Stimulated activated CD4-positive, alpha-beta T cell treated with anti-CD3 and anti-CD28 coated beads, Interleukin-1b, Interleukin-23, amount 100 ng/mL, for 48 hours (primary cell): ENCODE measurements at regions not wholly inside any gene's neighbourhood (a gene's known extent, or its start where the extent isn't known, plus 50 kb on each side); places are given as distances from the start of the nearest gene placed in this dataset.
"Not testable (repeated sequence)": the region's sequence is repeated elsewhere in the genome, so short reads cannot be mapped to it uniquely, and the experiment has no call there.

Source experiments
- DNase-seq: peaks from one replicate; pipeline ENCODE4 v3.0.0-alpha.2; 2020

DNA sequence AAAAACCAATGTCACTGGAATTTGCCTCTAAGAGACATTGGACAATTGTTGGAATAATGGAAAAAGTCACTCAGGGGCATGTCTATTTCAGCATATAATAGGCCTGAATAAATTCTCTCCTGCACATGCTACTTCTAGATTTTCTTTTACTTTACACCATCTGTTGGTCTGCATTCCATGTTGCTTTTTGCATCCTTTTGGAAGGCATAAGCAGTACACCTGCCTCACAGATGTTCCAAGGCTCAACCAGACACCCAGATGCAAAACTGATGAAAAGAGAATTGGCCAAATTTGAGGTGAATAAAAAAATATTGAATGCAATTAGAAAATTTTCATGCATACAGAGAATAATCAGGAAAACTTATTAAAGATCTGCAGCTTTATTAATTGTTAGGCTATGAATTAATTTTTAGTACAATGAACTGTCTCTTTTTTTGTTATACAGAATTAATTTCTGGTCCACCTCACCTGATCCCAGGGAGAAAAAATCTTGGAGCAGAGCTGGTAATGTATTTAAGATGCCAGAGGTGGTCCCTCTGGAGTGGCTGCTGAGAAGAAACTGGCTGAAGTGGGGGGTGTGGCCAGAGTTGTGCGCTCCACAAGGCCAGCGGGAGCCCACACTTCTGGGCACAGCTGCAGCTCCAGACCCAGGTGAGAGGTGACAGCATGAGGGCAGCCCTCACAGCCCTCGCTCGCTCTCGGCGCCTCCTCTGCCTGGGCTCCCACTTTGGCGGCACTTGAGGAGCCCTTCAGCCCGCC, 778.6 kb downstream of the CDH11 start:
- no peak for DNase-seq

DNA sequence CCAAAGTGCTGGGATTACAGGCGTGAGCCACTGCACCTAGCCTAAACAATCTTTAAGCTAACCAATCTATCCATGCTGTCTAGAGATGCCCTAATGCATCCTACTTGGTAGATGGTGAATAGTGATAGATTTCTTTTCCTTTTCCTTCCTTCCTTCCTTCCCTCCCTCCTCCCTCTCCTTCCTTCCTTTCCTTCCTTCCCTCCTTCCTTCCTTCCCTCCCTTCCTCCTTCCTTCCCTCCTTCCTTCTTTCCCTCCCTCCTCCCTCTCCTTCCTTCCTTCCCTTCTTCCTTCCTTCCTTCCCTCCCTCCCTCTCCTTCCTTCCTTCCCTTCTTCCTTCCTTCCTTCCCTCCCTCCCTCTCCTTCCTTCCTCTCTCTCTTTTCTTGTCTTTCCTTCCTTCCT, 780.5 kb downstream of the CDH11 start:
- not testable (repeated sequence) for DNase-seq

DNA sequence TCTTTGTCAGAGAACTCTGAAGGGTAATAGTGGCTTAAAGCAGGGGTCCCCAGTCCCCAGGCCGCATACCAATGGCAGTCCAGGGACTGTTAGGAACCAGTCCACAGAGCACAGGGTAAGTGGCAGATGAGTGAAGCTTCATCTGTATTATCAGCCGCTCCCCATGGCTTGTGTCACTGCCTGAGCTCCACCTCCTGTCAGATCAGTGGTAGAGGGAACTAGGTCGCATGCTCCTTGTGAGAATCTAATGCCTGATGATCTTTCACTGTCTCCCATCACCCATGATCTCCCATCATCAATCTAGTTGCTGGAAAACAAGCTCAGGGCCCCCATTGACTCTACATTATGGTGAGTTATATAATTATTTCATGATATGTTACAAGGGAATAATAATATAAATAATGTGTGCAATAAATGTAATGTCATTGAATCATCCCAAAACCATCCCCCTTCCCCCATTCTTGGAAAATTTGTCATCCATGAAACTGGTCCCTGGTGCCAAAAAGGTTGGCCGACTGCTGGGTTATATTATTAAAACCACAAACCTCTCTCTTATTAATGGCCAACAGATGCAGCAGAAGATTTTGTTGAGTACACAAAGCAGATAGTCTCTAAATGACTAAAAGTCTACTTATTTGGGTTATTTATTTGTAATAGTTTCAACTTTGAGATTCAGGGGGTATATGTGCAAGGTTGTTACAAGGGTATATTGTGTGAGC, 782.7 kb downstream of the CDH11 start:
- DNase-seq = no peak

DNA sequence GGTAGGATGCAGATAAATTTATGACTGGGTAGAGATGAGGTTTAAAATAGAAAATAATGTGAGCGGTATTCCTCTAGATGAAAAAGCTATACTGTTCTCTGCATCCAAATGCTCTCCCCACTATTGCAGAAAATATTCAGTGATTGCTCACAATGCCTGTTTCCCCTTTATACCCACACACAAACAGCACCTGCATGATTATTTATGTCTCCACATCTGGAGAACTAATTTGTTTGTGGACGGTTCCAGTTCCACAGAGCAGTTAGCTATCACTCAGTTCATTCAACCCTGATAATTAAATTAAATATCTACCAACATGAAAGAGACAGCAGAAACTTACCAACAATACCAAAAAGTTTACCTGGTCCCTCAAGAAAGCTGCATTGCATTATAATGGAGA, 800.0 kb downstream of the CDH11 start:
- no peak for DNase-seq

DNA sequence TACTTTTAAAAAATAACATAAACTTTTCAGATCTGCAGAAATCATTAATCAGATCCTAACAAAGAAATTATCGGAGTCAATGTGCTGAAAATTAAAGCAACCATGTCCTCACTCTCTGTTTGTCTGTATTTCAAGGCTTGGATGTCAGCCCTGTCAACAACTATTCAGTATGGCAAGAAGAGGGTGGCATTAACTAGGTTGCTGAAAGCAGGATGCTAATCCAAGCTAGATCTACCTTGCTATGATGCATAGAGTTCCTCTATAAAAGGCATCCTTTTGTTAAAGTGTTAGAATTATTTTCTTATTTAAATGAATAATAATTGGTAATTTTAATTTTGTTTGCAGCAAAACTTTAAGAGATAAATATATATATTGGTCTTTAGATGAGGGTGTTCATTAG, 800.8 kb downstream of the CDH11 start:
- DNase-seq = no peak

DNA sequence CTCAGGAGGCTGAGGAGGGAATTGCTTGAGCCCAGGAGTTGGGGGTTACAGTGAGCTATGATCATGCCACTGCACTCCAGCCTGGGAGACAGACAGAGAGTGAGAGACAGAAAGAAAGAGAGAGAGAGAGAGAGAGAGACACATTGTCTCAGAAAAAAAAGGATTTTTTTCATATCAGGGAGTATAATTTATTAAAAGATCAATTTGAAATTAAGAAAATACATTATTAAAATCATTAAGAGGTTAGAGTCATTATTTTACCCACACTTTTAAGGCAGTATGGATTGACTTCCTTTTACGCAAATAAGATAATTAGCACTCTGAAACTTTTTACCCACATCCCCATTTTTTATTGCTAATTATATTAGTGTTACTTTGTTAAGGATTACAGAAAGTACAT, 804.3 kb downstream of the CDH11 start:
- DNase-seq = no peak

DNA sequence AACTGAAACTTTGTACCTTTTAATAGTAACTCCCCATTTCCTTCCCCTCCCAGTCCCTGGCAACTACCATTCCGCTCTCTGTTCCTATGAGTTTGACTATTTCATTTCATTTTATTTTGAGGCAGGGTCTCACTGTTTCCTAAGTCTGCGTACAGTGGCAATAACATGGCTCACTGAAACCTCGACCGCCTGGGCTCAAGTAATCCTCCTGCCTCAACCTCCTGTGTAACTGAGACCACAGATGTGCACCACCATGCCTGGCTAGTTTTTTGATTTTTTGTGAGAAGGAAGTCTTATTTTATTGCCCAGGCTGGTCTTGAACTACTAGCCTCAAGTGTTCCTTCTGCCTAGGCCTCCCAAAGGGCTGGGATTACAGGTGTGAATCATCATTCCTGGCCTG, 808.1 kb downstream of the CDH11 start:
- DNase-seq = no peak

DNA sequence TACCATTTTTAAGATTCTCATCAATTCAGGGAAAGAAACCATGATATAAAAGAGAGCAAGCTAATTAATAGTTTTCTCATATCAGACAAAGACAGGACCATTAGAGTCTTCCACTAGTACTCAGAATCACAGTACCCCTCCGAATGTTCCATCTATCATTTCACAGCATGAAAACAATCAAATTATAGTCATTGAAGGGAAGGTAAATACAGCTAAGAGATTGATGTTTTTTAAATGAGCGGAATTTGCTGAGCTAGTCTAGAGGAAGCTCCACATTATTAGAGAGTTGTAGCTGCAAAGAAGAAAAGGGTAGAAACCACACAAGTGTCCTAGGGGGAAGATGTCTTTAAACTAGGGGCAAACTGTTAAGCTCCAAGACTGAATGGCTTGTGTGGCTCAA, 808.9 kb downstream of the CDH11 start:
- no peak for DNase-seq

DNA sequence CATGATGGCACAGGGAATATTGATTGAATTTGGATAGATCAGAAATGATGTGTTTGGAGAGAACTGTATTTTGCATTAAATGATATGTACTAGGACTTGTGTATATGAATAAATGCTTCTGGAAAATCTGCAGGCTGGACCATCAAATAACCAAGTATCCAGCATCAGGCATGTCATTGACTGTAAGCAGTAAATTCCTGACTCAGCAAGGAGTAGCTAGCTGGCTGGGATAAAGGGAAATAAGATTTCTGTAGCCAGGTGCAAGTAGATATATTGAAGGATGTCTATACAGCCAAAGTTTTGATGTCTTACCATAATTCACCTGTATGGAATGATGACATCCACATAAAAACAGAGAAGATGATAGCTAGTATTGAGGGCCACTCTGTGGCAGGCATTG, 809.6 kb downstream of the CDH11 start:
- DNase-seq = no peak

DNA sequence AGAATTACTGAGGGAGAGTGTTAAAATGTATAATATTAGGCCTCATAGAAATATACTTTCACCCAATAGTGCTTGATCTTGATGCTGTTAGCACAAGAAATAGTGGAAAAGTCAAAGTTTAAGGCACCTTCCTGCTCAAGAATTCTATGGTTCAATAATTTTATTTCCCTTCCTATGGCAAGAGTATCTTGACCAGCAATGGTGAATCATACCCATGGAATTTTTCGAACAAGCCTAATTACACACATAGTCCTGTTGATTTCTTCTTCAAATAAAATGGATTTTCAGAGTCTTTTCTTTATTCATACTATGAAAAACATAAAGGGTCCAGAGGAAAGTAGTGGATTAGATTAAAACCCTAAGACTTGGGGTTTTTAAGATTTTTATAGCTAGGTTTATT, 810.6 kb downstream of the CDH11 start:
- DNase-seq = no peak

DNA sequence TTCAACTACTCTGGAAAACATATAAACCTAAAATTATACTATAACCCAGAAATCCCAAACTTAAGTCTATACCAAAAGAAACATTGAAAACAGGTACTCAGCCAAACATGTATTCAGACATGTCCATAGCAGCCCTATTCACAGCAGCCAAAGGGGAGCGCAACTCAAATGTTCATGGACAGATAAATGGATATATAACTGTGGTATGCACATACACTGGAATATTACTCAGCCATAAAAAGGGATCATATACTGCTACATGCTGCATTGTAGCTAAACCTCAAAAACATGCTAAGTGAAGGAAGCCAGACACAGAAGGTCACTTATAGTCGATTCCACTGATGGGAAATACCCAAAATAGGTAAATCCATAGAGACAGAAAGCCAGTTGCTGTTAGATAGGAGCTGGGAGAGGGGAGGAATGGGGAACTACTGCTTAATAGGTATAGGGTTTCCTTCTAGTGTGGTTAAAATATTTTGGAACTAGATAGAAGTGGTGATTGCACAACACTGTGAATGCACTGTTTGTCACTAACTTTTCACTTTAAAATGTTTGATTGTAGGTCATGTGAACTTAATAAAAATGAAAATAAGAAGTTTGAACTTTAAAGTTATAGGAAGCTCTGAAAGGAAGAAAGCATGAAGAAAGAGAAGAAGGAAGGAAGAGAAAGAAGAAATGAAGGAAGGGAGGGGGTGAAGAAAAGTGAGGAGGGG, 812.3 kb downstream of the CDH11 start:
- DNase-seq = no peak

DNA sequence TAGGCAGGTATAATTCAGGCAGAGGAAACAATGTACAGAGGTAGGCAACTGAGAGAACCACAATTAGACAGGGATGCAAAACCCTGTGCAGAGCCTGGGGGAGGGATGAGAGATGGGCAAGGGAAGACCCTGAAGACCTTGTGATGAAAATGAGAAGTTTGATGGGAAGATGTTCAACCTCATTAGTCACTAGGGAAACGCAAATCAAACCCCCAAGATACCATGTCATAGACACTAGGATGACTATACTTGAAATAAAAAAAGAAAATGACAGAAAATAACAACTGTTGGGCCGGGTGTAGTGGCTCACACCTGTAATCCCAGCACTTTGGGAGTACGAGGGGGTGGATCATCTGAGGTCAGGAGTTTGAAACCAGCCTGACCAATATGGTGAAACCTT, 813.1 kb downstream of the CDH11 start:
- no peak for DNase-seq

DNA sequence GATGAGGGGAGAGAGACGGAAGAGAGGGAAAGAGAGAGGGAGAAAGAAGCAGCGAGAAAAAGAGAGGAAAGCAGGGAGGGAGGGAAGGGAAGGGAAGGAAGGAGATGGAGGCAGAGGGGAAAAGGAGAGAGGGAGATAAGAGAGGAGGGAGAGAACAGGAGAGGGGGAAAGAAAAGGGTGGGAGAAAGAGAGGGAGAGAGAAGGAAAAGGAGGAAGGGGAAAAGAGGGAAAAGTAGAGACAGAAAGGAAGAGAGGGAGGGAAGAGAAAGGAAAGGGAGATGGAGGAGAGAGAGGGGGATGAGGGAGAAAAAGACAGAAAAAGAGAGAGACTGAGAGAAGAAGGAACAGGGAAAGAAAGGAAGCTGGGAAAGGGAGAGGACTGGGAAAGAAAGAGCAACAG, 814.4 kb downstream of the CDH11 start:
- no peak for DNase-seq

DNA sequence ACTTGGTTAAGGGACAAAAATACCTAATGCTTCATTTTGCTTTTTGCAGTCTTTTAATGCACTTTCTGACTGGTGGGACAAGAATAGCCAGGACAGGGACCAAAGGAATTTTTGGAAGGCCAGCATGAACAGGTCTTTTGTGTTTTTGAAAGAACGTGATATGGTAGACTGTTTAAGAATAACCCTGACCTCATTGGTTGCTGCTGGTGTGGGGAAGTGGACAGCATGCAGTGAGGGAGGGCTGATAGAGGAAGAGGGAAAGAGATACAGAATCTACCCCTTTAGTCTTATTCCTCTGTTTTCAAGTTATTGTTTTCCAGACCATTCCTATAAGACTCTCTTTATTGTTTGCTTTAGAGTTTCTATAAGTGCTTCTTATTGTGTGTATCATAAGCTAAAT, 816.2 kb downstream of the CDH11 start:
- no peak for DNase-seq

DNA sequence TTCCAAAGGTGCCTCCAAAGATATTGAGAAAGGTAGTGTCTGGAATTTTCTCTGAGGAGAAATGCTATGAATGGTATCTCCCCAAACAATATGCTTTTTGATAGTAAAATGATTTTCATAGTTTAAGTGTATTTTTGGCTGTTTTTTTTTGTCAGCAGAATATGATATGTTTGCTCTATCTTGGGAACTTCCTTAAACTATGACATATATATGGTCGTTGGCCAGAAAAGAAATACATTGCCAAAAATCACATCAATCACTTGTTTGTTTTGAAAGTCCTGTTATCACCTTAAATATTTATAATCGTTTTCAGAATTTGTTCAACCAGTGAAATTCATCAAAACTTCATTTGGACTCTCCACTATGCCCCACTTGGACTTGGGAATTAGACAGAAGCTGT, 816.9 kb downstream of the CDH11 start:
- no peak for DNase-seq

DNA sequence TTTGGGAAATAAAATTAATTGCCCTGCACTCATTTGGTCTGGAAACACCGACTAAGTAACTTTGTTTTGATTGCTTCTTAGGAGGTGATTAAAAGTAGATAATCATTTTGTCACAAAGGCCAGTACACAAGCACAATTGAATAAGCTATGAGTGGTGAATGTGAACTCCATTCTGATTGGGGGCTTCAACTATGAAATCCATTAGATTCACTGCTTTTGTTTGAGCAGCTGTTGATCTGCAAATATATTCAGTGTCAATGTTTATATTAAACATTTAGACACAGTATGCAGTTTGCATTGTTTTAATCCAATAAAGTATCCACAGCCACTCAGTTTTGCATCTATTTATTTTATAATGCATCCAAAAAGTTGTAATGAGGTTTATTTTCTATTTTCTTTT, 817.5 kb downstream of the CDH11 start:
- DNase-seq = no peak

DNA sequence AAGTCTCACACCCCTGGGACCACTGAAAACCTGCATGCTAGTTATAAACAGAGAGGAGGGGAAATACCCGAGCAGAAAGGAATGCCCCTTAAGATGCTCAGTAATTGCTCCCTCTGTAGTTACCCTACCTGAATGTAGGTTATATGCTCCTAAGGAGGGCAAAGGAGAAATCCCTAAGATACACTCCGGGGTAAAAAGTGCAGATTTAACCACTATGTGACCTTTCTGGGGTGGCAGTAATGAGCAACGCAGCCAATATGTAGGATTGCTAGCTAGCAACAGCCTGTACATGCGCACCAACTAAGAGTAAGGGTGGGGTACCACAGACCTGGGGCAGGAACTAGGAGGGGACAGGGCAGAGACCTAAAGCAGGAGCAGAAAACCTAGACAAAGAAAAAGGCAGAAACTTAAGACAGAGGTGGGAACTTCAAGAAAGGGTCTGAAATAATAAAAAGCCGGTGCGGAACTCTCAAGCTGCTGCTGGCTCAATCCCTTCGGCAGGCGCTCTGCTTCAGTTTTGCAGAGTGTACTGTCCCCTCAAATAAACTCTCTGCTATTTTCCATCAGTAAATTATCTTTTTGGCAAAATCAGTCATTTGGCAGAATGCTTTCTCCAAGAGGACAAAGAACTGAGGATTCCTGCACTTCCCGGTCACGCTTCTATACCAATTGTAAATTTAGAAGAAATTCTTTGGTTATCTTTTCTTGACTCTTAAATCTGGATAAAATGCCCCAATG, 823.8 kb downstream of the CDH11 start:
- no peak for DNase-seq

DNA sequence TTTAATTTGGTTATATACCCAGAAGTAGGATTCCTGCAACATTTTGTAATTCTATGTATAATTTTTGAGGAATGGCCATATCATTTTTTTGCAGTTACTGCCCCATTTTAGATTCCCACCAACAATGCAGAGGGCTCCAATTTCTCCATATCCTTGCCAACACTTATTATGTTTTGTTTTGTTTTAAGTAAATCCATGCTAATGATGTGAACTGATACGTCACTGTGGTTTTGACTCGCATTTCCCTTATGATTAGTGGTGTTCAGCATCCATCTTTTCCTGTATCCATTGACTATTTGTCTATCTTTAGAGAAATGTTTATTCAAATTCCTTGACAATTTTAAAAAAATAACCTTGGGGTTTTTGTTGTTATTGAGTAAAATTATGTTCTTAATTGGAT, 826.4 kb downstream of the CDH11 start:
- DNase-seq = no peak

DNA sequence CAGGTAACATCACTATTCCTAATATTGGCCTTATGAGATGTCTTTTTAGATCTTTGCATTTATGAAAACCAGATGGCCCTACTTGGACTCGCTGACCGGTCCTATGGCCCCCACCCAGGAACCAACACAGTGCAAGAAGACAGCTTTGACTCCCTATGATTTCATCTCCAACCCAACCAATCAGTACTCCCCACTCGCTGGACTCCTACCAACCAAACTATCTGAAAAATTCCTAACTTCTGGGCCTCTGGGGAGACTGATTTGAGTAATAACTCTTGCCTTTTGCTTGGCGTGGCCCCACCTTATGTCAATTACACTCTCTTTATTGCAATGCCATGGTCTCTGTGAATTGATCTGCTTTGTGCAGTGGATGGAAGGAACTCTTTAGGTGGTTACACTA, 828.9 kb downstream of the CDH11 start:
- DNase-seq = no peak

DNA sequence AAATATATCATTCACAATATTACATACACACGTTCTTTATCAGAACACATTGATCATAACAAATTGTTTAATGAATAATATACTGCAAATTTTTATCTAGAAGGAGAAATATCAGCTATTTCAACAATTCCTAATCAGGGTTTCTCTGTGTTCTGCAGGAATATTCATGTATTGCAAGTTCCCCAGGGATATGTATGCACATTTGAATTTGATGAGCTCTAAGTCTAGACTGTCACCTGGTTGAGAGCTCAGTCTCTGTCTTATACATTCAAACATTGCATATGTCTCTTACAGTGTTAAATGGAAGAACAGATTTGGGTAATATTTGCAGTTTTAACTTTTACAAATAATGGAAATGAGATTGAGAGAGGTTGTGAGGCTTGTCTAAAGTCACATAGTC, 829.7 kb downstream of the CDH11 start:
- no peak for DNase-seq

DNA sequence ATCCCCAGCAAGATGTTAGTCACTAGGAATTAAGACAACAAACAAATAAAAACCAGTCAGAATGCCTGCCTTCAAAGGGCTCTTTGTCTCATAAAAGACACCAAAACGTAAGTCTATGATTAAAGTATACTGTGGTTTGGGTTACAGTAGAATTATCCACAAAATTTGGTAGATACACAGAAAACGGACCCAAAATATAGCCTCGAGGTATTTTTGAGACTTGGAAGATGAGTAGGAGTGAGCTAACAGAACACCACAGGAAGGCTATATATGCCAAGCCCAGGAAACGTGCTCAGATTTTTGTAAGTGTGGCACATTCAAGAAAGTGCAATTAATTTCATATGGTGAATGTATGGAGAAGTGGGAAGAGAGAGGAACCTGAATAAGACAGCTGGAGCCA, 831.4 kb downstream of the CDH11 start:
- DNase-seq = no peak

DNA sequence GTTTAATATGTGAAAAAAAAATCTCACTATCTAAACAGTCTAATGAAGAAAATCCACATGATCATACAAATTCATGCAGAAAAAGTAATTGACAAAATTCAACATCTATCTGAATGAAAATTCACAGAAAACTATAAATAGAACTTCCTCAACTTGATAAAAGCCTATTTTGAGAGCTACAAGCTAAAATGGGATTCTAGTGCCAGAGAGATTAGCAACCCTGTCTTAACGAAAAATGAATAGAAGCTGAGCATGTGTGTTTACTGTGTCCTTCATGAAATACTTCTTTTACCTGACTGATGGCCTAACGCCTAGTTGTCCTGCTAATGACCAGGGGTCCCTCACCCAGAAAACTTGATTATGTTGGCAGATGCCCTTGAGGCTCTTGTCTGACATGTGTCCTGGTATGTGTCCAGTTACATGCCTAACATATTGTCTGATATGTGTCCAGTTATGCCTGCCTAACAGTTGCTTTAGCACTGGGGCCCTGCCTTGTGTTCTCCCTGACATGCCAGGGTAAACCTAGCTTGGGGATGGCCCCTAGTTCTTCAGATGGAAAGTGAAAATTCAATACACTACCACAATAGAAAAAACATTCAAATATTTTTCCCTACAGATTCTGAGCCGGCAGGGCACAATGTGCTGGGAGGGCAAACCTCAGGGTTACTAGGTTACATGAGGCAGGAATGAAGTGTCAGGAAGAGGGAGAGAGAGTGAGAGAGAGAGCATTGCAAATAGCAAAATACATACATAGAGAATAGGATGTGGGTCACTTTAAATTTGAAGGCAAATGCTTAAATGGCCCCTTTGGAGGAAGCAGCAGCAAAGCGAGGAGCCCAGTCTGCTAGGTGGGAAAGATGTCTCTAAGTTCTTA, 834.0 kb downstream of the CDH11 start:
- DNase-seq = no peak
